ENCODE measurements at regions not wholly inside any gene's neighbourhood (a gene's known extent, or its start where the extent isn't known, plus 50 kb on each side); places are given as distances from the start of the nearest gene placed in this dataset.
"Not testable (repeated sequence)": the region's sequence is repeated elsewhere in the genome, so short reads cannot be mapped to it uniquely, and the experiment has no call there.

GRCh38 chr10:61612450-61612849 lies 50.3 kb upstream of the CABCOCO1 start:
- FAIRE-seq (no peak), DNase-seq (ENCODE audit: low spot score) (no peak)

GRCh38 chr10:61612009-61612408 lies 50.7 kb upstream of the CABCOCO1 start:
- DNase-seq (ENCODE audit: low spot score) (no peak), FAIRE-seq (no peak)

GRCh38 chr10:61609701-61610100 lies 53.0 kb upstream of the CABCOCO1 start:
- FAIRE-seq: no peak
- DNase-seq (ENCODE audit: low spot score): no peak

GRCh38 chr10:61608255-61609033 lies 54.3 kb upstream of the CABCOCO1 start:
- DNase-seq (ENCODE audit: low spot score) (no peak), FAIRE-seq (no peak)

- no peak for DNase-seq (ENCODE audit: low spot score)
- peak; percentile 34 for FAIRE-seq
These were observed 55.5 kb upstream of the CABCOCO1 start for GRCh38 chr10:61606959-61607907.

- no peak for DNase-seq (ENCODE audit: low spot score)
- no peak for FAIRE-seq
These were observed 57.5 kb upstream of the CABCOCO1 start for GRCh38 chr10:61605221-61605620.

GRCh38 chr10:61600399-61600798 lies 62.3 kb upstream of the CABCOCO1 start:
- no peak for FAIRE-seq
- no peak for DNase-seq (ENCODE audit: low spot score)

GRCh38 chr10:61594430-61594829 lies 68.3 kb upstream of the CABCOCO1 start:
- DNase-seq (ENCODE audit: low spot score) (no peak), FAIRE-seq (no peak)

GRCh38 chr10:61592581-61592980 lies 70.1 kb upstream of the CABCOCO1 start:
- no peak for FAIRE-seq
- no peak for DNase-seq (ENCODE audit: low spot score)

GRCh38 chr10:61589547-61590243 lies 73.0 kb upstream of the CABCOCO1 start:
- DNase-seq (ENCODE audit: low spot score) (no peak), FAIRE-seq (no peak)

- DNase-seq (ENCODE audit: low spot score) (no peak), FAIRE-seq (no peak)
These were observed 73.9 kb upstream of the CABCOCO1 start for GRCh38 chr10:61588770-61589211.

GRCh38 chr10:61586829-61587228 lies 75.9 kb upstream of the CABCOCO1 start:
- DNase-seq (ENCODE audit: low spot score) (no peak), FAIRE-seq (no peak)

GRCh38 chr10:61580608-61581007 lies 82.1 kb upstream of the CABCOCO1 start:
- no peak for FAIRE-seq
- no peak for DNase-seq (ENCODE audit: low spot score)

- DNase-seq (ENCODE audit: low spot score); FAIRE-seq: not testable (repeated sequence)
These were observed 92.5 kb upstream of the CABCOCO1 start for GRCh38 chr10:61570204-61570603.

GRCh38 chr10:61567729-61568128 lies 95.0 kb upstream of the CABCOCO1 start:
- DNase-seq (ENCODE audit: low spot score) (no peak), FAIRE-seq (no peak)

- DNase-seq (ENCODE audit: low spot score) (no peak), FAIRE-seq (no peak)
These were observed 96.7 kb upstream of the CABCOCO1 start for GRCh38 chr10:61565819-61566560.

- FAIRE-seq: no peak
These were observed 98.3 kb upstream of the CABCOCO1 start for GRCh38 chr10:61564444-61564843.

GRCh38 chr10:61559615-61560014 lies 103.1 kb upstream of the CABCOCO1 start:
- no peak for DNase-seq (ENCODE audit: low spot score)
- no peak for FAIRE-seq

More at GRCh38 chr10:61564444-61564843, 98.3 kb upstream of the CABCOCO1 start:
- DNase-seq (ENCODE audit: low spot score): no peak

- DNase-seq (ENCODE audit: low spot score) (no peak), FAIRE-seq (no peak)
These were observed 104.5 kb upstream of the CABCOCO1 start for GRCh38 chr10:61558188-61558587.

GRCh38 chr10:61554925-61555324 lies 101.7 kb upstream of the TMEM26 start:
- no peak for FAIRE-seq
- no peak for DNase-seq (ENCODE audit: low spot score)

- no peak for DNase-seq (ENCODE audit: low spot score)
- FAIRE-seq: no peak
These were observed 96.7 kb upstream of the TMEM26 start for GRCh38 chr10:61549861-61550260.

All from RCC 7860 (cell line).